ENCODE measurements at regions not wholly inside any gene's neighbourhood (a gene's known extent, or its start where the extent isn't known, plus 50 kb on each side); places are given as distances from the start of the nearest gene placed in this dataset.

GRCh38 chr5:155633338-155633957 is 619.9 kb downstream of the KIF4B start:
- BruUV-seq (replicated peaks) = no TSS peak
- ChIA-PET CTCF (ENCODE audit: low intra/inter-chr PET ratio) (no interaction called here), POLR2A (interaction anchor here (0.6 kb wide), 1 partner anchor 735 kb away, joined by 3 read pairs; no protein-coding TSS in a partner anchor)
- no peak overlapping the region for H3K9ac ChIP-seq (ENCODE audit: insufficient read depth in 1 of 2, low read depth in 2 of 2, low read length in 2 of 2)
- no peak for ATAC-seq
- no peaks in the 10 kb centered on the region for H3K79me2 ChIP-seq (ENCODE audit: control insufficient read depth, insufficient read depth, low read length)
- no peak overlapping the region for H2AFZ ChIP-seq (ENCODE audit: low read depth, low read length)
- no peak for DNase-seq (ENCODE audit: extremely low read depth in 1 of 4, low spot score in 3 of 4)
- no peak overlapping the region for H3K4me3 ChIP-seq
- H3K9me1 ChIP-seq (ENCODE audit: control insufficient read depth, insufficient read depth, low read length) = no peaks in the 10 kb centered on the region
- no peaks in the 10 kb centered on the region for H3K27me3 ChIP-seq (ENCODE audit: control insufficient read depth in 2 of 2, insufficient read depth in 2 of 2, low read length in 2 of 2)
- no peak overlapping the region for H3K27ac ChIP-seq (ENCODE audit: extremely low read depth, low read depth, low read length)
- no peak for FAIRE-seq
- no peaks in the 10 kb centered on the region for H3K4me1 ChIP-seq (replicated peaks in 1 of 2; ENCODE audit: control insufficient read depth in 2 of 2, insufficient read depth in 2 of 2, low read length in 2 of 2)
- WGBS (ENCODE audit: insufficient coverage, low coverage, missing lambda C conversion rate) = 0% methylated on average over 3 of the region's 3 CpGs
- no peaks in the 10 kb centered on the region for H3K36me3 ChIP-seq (ENCODE audit: control insufficient read depth, insufficient read depth, low read length)
- intact Hi-C loops (cut with micrococcal nuclease) (no loop called here), in situ Hi-C loops (cut with MboI) (no loop called here)
- H4K20me1 ChIP-seq (replicated peaks; ENCODE audit: control insufficient read depth, insufficient read depth, low read length) = no peaks in the 10 kb centered on the region
- no peak overlapping the region for H3K4me2 ChIP-seq (ENCODE audit: insufficient read depth, low read length)
- no peaks in the 10 kb centered on the region for H3K9me3 ChIP-seq (replicated peaks; ENCODE audit: control insufficient read depth, insufficient read depth, low read depth, low read length)
- no peak for TF ChIP-seq MAFK (IDR thresholded peaks at IDR 0.05; ENCODE audit: low read length)
- no peak for TF ChIP-seq THRB (CRISPR knock-in tag; conservative IDR thresholded peaks at IDR 0.05)
- TF ChIP-seq EP300 (IDR thresholded peaks at IDR 0.05; ENCODE audit: low read length) = no peak
- TF ChIP-seq GMEB1 (CRISPR knock-in tag; IDR thresholded peaks at IDR 0.05) = no peak
- TF ChIP-seq NCOR1 (IDR thresholded peaks at IDR 0.05) = no peak
- no peak for TF ChIP-seq CREM (IDR thresholded peaks at IDR 0.05; ENCODE audit: low read depth)
- TF ChIP-seq ZNF655 (CRISPR knock-in tag; IDR thresholded peaks at IDR 0.05) = no peak
- no peak for TF ChIP-seq ZNF518B (CRISPR knock-in tag; IDR thresholded peaks at IDR 0.05)
- TF ChIP-seq TCF15 (CRISPR knock-in tag; IDR thresholded peaks at IDR 0.05) = no peak
- TF ChIP-seq RFX7 (CRISPR knock-in tag; IDR thresholded peaks at IDR 0.05) = no peak
- no peak for TF ChIP-seq PPARD (CRISPR knock-in tag; IDR thresholded peaks at IDR 0.05)
- no peak for TF ChIP-seq XRCC5 (IDR thresholded peaks at IDR 0.05; ENCODE audit: low read depth, low read length)
- no peak for TF ChIP-seq JUNB (CRISPR knock-in tag; conservative IDR thresholded peaks at IDR 0.05)
- no peak for TF ChIP-seq ETV6 (IDR thresholded peaks at IDR 0.05; ENCODE audit: borderline replicate concordance in 1 of 2, low read depth in 2 of 2, low read length in 1 of 2)
- no peak for TF ChIP-seq ETV6 (CRISPR knock-in tag; IDR thresholded peaks at IDR 0.05; ENCODE audit: borderline replicate concordance)
- TF ChIP-seq ZNF23 (CRISPR knock-in tag; IDR thresholded peaks at IDR 0.05) = no peak
